Neural cell (in vitro differentiated cells): ENCODE measurements at regions not wholly inside any gene's neighbourhood (a gene's known extent, or its start where the extent isn't known, plus 50 kb on each side); places are given as distances from the start of the nearest gene placed in this dataset.

Source experiments
- H2AFZ ChIP-seq: fragments of 200-600, 300-800 bp; sonication (generic), shearing (Covaris generic); 2 replicates; pipeline ENCODE4 v1.6.0; 2014; ENCODE audit warnings: low read depth, mild to moderate bottlenecking, antibody characterized with exemption, low read length, moderate library complexity
- H3F3A ChIP-seq: fragments of 200-600 bp; shearing (Covaris generic); 2 replicates; pipeline ENCODE4 v1.6.1; 2016; ENCODE audit warnings: mild to moderate bottlenecking, moderate library complexity, mixed read lengths, antibody characterized with exemption, low read length; ENCODE audit not compliant: insufficient read depth, poor library complexity, severe bottlenecking
- H3K27ac ChIP-seq: fragments of 200-600, 300-800 bp; sonication (generic), shearing (Covaris generic); 2 replicates; pipeline ENCODE4 v1.5.1; 2014; ENCODE audit warnings: mild to moderate bottlenecking, low read length, moderate library complexity
- H3K27me3 ChIP-seq: fragments of 300-800, 200-600 bp; sonication (generic), shearing (Covaris generic); 2 replicates; pipeline ENCODE4 v1.6.0; 2014; ENCODE audit warnings: mild to moderate bottlenecking, low read depth, low read length, moderate library complexity; ENCODE audit not compliant: insufficient read depth
- H3K36me3 ChIP-seq: fragments of 300-800, 200-600 bp; sonication (generic), shearing (Covaris generic); 2 replicates; pipeline ENCODE4 v1.5.1; 2014; ENCODE audit warnings: mild to moderate bottlenecking, antibody characterized with exemption, low read length, moderate library complexity; ENCODE audit not compliant: insufficient read depth
- H3K4me2 ChIP-seq: fragments of 300-800, 200-600 bp; sonication (generic), shearing (Covaris generic); 2 replicates; pipeline ENCODE4 v1.6.0; 2014; ENCODE audit warnings: mild to moderate bottlenecking, low read length
- H3K4me3 ChIP-seq: fragments of 300-800, 200-600 bp; sonication (generic), shearing (Covaris generic); 2 replicates; pipeline ENCODE4 v1.5.1; 2014; ENCODE audit warnings: mild to moderate bottlenecking, low read length, moderate library complexity
- H3K79me2 ChIP-seq: fragments of 200-600 bp; shearing (Covaris generic); replicated peaks from 2 replicates; pipeline ENCODE4 v1.6.0; 2014; ENCODE audit warnings: mild to moderate bottlenecking, low read length, moderate library complexity; ENCODE audit not compliant: insufficient read depth
- H3K9ac ChIP-seq: fragments of 300-800, 200-600 bp; sonication (generic), shearing (Covaris generic); 2 replicates; pipeline ENCODE4 v1.6.1; 2016; ENCODE audit warnings: mild to moderate bottlenecking, low read length, mixed read lengths
- H3K9me2 ChIP-seq: fragments of 200-600 bp; shearing (Covaris generic); 2 replicates; pipeline ENCODE4 v1.6.1; 2016; ENCODE audit warnings: mild to moderate bottlenecking, low read length, mixed read lengths; ENCODE audit not compliant: insufficient read depth
- H3K9me3 ChIP-seq: fragments of 200-600, 300-800 bp; sonication (generic), shearing (Covaris generic); 2 replicates; pipeline ENCODE4 v1.6.1; 2016; ENCODE audit warnings: mild to moderate bottlenecking, mixed run types, low read length, moderate library complexity, mixed read lengths
- H4K20me1 ChIP-seq: fragments of 200-600 bp; shearing (Covaris generic); 2 replicates; pipeline ENCODE4 v1.6.1; 2016; ENCODE audit warnings: mild to moderate bottlenecking, mixed run types; ENCODE audit not compliant: insufficient read depth
- CTCF ChIP-seq: fragments of 450-650 bp; IDR thresholded peaks from 2 replicates; pipeline ENCODE4 v1.5.1; 2014; ENCODE audit warnings: antibody characterized with exemption, mild to moderate bottlenecking, moderate library complexity; ENCODE audit not compliant: poor library complexity, severe bottlenecking
- EP300 ChIP-seq: fragments of 450-650 bp; conservative IDR thresholded peaks from 2 replicates; pipeline ENCODE4 v1.6.1; 2014; ENCODE audit warnings: antibody characterized with exemption, mild to moderate bottlenecking, moderate library complexity; ENCODE audit not compliant: poor library complexity, severe bottlenecking
- EZH2 ChIP-seq: fragments of 200-600, 300-800 bp; shearing (Covaris generic), sonication (generic); IDR thresholded peaks from 2 replicates; pipeline ENCODE4 v1.6.1; 2014; ENCODE audit warnings: antibody characterized with exemption, low read length, borderline replicate concordance, mild to moderate bottlenecking; ENCODE audit not compliant: insufficient read depth, poor library complexity, severe bottlenecking
- MXI1 ChIP-seq: fragments of 450-650 bp; conservative IDR thresholded peaks from 2 replicates; pipeline ENCODE4 v1.6.1; 2014; ENCODE audit warnings: antibody characterized with exemption, mild to moderate bottlenecking; ENCODE audit not compliant: poor library complexity, severe bottlenecking
- POLR2AphosphoS5 ChIP-seq: IDR thresholded peaks from 2 replicates; pipeline ENCODE4 v1.6.1; 2012
- RAD21 ChIP-seq: fragments of 450-650 bp; conservative IDR thresholded peaks from 2 replicates; pipeline ENCODE4 v1.6.1; 2014; ENCODE audit warnings: antibody characterized with exemption, mild to moderate bottlenecking, moderate library complexity
- REST ChIP-seq: IDR thresholded peaks from 2 replicates; pipeline ENCODE4 v1.6.1; 2012; ENCODE audit warnings: borderline replicate concordance
- SMC3 ChIP-seq: fragments of 450-650 bp; conservative IDR thresholded peaks from 2 replicates; pipeline ENCODE4 v1.6.1; 2014; ENCODE audit warnings: antibody characterized with exemption, mild to moderate bottlenecking, moderate library complexity; ENCODE audit not compliant: poor library complexity
- TAF1 ChIP-seq: IDR thresholded peaks from 2 replicates; pipeline ENCODE4 v1.6.1; 2012; ENCODE audit warnings: low read depth

- Histone ChIP-seq H3F3A (no peaks in the 10 kb centered on the region), H3K4me2 (no peak overlapping the region), H3K27me3 (no peaks in the 10 kb centered on the region), H3K9me2 (no peaks in the 10 kb centered on the region), H3K79me2 (no peaks in the 10 kb centered on the region), H3K9ac (no peak overlapping the region), H3K27ac (no peak overlapping the region), H3K36me3 (no peaks in the 10 kb centered on the region), H3K9me3 (no peaks in the 10 kb centered on the region), H3K4me3 (no peak overlapping the region), H2AFZ (no peak overlapping the region), H4K20me1 (no peaks in the 10 kb centered on the region)
- TF ChIP-seq EP300 = no peak
- no peak for TF ChIP-seq SMC3
- no peak for TF ChIP-seq TAF1
- no peak for TF ChIP-seq POLR2AphosphoS5
- TF ChIP-seq CTCF = no peak
- no peak for TF ChIP-seq EZH2
- TF ChIP-seq RAD21 = no peak
- TF ChIP-seq MXI1 = no peak
- no peak for TF ChIP-seq REST
Measured at GRCh38 chr13:84032116-84032515, 149.8 kb upstream of the SLITRK1 start.

- H2AFZ ChIP-seq = no peak overlapping the region
- no peaks in the 10 kb centered on the region for H4K20me1 ChIP-seq
- H3K27me3 ChIP-seq = no peaks in the 10 kb centered on the region
- H3K4me2 ChIP-seq = no peak overlapping the region
- H3K27ac ChIP-seq = no peak overlapping the region
- H3F3A ChIP-seq = no peaks in the 10 kb centered on the region
- H3K9ac ChIP-seq = no peak overlapping the region
- no peak overlapping the region for H3K4me3 ChIP-seq
- no peaks in the 10 kb centered on the region for H3K9me3 ChIP-seq
- no peak for TF ChIP-seq TAF1
- TF ChIP-seq EP300 = no peak
- TF ChIP-seq RAD21 = no peak
- no peak for TF ChIP-seq EZH2
- no peak for TF ChIP-seq CTCF
- TF ChIP-seq POLR2AphosphoS5 = no peak
- TF ChIP-seq REST = no peak
- no peak for TF ChIP-seq SMC3
- H3K79me2 ChIP-seq = no peaks in the 10 kb centered on the region
- no peaks in the 10 kb centered on the region for H3K9me2 ChIP-seq
- H3K36me3 ChIP-seq = no peaks in the 10 kb centered on the region
Measured at GRCh38 chr13:84031120-84031519, 148.8 kb upstream of the SLITRK1 start.
